CD4-positive, alpha-beta T cell treated with Interleukin-17A for 1 hour (primary cell): ENCODE measurements at regions not wholly inside any gene's neighbourhood (a gene's known extent, or its start where the extent isn't known, plus 50 kb on each side); places are given as distances from the start of the nearest gene placed in this dataset.

Experiments used
- DNase-seq: peaks from one replicate; pipeline ENCODE4 v3.0.0-alpha.2; 2020

DNA sequence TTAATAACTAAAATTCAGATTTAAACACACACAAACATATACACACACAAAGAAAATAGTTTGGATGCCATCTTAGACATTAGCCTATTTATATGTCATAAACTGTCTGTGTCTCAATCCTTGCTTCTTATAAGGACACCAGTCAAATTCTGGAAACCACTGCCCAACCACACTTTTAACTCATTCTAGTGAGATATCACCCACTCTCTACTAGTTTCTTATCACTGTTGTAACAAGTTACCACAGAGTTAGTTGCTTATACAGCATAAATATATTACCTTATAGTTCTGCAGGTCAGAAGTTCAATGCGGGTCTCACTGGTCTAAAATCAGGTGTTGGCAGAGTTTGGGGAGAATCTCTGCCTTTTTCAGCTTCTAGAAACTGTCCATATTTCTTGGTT, 239.1 kb downstream of the MTX2 start:
- DNase-seq = no peak

DNA sequence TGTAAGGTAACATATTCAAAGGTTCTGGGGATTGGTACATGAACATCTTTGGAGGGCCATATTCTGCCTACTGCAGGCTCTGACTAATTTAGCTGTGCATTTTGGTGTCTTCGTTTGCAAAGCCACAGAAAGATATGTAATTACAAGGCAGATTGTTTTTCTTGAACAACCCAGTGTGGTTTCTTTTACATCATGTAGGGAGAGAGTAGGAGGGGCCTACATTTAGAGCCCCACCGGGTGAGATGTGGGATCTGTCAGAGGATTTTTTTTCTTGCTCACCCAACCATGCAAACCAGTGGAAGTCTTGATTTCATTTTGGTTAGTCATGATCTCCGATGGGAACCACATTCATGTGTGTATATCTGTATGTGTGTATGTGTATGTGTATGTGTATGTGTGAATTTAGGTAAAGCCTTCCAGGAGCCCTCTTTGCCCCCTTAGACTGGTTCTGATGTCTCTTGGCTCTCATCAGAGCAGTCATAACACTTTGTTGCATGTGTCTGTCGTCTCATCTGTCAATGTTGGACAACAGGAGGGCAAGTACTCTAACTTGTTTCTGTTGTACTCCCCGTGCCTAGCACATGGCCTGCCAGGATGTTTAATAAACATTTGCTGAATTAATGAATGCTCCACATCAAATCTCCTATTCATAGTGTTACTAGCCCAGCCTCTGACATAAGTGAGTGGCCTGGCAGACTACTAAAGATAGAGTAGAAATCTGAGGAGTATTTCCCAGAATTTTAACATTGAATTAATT, 239.9 kb downstream of the MTX2 start:
- DNase-seq = no peak

DNA sequence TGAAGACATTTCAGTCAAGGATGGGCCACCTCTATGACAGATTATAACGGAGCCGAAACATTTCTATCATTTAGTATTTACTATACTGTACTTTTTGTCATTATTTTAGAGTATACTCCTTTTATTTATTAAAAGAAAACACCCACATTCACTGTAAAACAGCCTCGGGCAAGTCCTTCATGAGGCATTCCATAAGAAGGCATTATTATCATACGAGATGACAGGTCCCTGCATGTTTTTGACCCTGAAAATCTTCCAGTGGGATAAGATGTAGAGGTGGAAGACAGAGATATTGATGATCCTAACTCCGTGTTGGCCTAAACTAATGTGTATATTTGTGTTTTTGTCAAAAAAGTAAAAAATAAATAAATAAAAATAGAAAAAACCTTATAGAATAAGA, 245.0 kb downstream of the MTX2 start:
- DNase-seq = no peak

DNA sequence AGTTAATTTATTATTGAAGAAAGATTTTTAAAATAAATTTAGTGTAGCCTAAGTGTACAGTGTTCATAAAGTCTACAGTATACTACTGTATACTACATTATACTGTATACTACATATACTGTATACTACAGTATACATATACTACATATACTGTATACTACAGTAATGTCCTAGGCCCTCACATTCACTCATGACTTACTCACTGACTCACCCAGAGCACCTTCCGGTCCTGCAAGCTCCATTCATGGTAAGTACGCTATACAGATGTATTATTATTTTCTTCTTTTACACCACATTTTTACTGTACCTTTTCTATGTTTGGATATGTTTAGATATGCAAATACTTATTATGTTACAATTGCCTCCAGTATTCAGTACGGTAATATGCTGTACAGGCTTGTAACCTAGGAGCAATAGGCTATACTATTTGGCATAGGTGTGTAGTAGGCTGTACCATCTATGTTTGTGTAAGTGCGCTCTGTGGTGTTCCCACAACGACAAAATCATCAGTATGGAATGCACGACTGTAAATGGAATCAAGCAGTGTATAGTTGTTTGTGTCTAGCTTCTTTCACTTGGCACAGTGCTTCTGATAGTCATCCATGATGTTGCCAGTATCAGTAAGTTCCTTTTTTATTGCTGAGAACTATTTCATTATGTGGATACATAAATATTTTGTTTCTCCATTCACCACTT, 245.7 kb downstream of the MTX2 start:
- no peak for DNase-seq

DNA sequence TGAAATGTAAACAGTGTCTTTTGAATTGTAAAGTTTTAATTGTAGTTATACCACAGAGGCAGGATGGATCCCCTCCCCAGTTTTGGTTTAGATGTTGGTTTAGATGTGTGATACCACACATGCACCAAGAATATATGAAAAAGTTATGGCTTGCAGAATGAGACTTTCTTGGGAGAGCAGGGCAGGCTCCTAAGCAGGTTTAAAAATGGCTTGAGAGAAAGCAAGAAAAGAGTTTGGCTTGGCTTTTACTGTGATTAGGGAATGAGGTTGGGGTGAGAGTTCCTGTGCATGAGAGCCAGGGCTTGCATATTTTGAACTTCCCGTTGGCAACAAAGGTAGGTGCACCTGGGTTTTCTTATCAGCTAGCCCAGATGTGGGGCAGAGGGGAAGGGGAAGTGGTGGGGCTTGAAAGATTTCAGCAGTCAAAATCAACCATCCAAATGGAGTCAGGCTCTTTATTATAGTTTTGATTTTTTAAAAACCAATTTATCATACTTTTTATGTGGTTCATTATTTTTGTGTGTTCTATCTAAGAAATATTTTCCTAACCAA, 246.9 kb downstream of the MTX2 start:
- no peak for DNase-seq

DNA sequence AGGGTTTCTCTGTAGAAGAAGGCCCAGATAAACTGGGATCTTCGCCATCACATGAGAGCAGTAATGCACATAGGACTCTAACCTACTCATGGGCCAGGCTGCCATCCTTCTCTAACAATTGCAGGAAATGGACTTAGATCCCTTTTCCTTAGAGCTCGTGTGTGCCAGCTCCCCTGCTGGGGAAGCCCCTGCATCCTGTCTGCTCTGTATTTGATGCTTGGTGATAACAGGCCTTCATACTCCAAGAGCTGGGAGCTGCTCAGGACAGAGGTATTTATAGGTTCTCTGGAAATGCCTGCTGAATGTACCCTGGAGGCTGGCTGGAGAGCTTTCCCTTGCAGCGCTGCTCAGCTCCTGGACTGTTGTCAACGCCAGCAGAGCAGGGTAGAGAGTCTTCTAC, 249.6 kb downstream of the MTX2 start:
- DNase-seq = no peak

DNA sequence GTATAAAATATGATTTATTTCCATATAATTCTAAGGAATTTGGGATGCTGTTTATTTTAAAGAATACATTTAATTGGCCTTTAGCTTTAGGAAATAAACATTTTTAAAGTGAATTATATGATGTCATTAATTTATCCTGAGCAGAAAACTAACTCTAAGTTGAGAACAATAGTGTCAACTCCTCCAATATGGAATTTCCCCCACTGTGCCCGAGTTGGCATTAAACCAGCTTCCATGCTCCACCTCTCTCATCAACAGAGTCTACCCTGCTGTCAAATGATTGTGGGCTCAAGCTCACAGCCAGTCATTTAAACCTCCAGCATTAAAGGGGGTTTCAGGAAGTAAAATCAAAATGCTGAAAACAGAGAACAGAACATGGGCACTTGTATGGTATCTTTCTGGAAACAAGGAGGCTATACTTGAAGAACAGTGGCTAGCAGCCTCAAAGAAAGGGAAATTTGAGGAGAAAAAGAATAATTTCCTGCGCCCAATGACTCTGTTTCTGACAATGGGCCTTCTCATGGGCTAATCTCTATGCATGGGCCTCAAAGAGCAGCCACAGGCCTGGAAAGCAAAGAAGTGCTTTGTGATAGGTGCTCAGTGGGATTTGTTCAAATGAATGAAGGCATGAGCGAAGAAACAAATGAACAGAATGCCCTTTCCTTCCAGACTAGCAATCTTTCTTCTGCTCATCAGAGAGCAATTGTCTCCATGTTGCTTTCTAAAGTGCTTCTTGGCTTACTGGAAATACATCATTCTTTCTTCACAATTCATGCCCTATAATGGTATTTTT, 252.8 kb downstream of the MTX2 start:
- DNase-seq = no peak

DNA sequence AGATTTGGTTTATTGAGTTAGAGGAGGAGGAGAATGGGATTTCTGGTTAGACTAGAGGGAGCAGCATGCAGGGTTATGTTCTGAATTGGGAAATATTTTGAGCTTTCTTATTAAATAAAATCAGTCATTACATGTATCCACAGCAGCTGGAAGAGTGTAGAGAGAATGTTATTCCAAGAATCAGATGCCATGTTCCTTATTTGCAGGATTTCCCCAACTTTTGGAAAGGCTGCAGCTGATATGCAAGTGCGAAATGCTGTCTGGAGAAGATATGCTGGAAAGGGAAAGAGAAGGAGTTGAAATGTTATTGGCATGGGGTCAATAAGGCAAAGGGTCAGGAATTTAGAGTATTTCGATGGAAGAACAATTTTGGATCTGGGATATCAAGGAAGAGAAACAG, 255.8 kb downstream of the MTX2 start:
- DNase-seq = no peak

DNA sequence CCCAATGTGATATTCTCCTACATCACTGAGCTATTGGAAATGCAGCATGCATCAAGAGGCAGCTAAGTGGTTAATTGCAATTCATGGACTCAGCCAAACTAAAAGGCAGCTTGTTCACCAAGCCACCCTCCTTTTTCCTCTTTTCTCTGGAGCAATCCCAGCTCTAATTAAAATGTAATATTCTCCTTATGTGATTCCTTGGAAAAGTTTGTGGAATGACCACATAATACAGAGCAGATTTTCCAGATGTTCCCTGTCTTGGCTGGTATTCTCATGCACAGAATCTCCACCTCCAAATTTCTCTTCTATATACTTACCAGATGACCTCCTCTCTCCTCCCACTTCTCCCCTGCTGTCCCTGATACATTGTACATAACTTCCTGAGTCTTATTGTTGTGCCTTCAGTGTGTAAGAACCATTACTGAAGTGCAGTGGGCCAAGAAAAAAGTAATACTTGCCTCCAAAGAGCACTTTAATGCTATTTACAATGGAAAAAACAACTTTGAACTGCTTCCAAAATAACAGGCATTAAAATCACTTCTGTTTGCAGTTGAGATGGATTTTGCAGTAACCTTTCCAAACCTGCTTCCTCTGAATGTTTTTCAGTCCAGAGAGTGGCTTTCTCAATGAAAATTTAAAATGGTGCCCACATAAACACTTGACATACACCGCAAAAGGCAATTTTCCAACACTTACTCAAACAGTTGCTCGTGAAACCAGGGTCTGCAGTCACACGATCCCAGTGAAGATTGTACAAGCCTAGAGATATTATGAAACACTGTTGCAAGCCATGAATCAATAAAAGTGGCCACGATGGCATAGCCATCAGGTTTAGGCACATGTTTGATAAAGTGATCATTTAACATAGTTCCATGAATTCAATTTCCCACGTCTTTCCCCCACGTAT, 258.0 kb downstream of the MTX2 start:
- no peak for DNase-seq

DNA sequence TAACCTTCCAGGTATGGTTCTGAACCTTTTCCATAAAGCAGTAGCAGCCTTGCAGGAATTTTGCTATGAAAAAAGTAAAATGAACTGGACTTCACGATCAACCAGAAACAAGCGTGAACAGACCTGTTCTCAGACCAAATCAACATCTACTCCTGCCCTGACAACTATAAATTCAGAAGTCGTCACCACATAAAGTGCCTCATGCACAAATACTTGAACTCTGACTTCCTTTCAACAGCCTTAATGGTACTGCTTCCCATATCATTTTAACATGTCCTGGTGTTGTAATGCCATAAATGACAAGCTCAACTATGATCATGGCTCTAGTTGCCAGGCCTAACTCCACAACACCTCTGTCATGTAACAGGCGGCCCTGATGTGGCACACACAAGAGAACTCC, 262.4 kb downstream of the MTX2 start:
- DNase-seq = no peak

DNA sequence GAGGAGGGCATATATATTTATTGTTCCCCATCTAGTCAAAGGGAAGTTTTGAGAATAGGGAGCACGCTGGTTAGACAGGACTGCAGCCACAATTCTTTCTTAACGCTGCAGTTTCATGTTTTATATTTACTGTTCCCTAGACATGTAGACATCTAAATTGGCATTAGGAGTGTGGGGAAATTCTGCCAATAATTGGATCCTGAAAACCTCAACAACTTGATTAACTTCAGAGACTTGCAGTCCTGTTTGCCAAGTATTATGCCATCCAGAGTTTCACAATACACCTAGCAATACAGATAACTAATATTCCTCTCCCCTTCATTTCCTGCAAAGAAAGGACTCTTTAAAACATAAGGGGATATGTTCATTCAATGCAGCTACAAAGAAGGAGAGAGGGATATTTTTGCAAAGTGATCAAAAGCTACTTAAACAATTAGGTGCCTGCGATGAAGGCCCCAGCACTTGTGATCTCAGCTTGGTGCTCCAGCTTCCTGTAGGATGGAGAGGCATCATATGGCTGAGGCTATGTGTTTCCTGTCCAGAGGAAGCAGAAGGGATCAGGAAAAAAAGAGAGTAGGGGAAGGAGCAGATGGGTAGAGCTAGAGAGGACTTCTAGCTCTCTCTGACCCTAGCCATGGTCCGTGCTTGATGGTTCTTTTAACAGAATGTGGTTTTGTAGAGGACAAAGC, 264.4 kb downstream of the MTX2 start:
- DNase-seq = no peak

DNA sequence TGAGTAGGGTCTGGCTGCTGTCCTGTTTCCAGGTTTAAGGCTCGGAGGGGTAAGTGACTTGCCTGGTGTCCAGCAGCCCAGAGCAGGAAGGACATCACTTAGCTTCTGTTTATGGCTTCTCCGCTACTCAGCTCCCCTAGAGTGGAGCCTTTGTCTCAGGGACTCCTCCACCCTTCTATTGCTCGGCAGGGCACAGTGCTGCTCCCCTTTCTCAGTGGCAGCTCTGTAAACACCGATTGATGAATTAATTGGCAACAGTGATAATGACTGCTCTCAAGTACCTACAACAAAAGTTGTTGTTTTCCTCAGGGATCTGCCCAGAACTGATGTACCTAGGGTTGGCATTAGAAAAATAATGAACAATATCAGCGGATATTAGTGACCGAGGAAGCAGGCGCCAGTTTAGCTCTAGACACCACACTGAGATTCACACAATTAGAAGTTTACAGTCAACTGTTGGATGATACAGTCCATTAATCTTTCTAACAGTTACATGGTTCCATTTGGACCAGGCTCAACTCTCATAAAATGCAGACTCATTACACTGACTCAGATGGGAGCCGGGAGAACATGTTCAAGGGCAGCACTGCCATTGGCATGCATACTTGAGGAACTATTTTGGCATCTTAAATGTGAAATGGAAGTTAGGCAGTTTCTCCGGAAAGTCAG, 265.7 kb downstream of the MTX2 start:
- DNase-seq = no peak

DNA sequence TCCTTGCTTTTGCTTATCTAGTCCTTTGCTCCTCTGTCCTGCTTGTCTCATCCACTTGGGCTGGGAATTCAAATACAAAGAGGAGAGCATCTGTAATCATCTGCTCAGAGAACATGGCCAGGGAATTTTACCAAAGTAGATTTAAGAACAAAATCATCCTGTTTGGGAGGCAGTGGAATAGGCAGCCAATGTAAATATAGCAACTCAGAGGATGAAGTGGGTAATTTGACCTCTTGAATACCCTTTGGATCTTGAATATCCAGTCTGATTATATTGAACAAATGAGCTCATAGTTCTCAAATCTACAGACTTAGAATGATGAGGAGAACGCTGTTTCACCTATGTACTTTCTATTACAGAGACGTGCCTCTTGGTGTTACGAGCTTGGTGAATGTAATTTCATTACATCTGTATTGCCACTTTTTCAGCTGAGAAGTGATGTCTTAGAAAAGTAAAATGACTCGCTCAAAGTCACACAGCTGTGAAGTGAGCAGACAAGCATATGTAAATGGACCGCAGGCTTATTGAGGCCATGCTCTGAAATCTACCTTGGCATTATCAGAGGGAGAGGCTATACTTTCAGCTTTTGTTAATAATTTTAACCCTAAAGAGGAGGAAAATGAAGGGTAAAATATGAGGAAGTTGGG, 266.3 kb downstream of the MTX2 start:
- no peak for DNase-seq

DNA sequence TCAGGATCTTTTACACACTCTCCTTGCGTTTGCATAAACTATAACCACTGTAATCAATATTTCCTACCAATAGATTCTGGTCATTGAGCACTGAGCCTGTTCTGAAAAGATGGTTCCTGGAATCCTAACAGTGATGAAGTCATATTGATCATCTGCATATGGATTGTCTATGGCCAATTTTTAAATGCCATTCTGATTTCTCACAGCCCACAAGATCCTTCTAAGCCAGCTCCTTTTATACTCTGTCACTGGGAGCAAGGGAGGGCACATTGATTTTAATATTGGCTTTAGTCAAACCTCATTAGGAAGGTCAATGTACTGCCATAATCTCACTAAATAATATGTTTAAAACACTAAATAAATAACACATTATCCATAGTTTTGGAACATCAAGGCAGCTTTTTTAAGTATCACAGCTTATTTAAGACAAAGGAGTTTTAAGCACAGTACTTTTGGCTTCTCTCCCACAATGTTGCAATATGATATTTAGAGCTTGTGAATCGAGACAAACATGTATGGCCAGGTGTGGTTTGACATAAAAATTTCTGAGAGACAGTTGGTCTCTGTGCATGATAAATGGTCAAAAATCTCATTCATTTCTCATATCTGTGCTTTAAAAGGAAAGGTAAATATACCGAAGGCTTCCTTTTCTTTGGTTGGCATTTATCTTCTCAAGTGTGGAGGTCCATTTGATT, 267.3 kb downstream of the MTX2 start:
- DNase-seq = no peak

DNA sequence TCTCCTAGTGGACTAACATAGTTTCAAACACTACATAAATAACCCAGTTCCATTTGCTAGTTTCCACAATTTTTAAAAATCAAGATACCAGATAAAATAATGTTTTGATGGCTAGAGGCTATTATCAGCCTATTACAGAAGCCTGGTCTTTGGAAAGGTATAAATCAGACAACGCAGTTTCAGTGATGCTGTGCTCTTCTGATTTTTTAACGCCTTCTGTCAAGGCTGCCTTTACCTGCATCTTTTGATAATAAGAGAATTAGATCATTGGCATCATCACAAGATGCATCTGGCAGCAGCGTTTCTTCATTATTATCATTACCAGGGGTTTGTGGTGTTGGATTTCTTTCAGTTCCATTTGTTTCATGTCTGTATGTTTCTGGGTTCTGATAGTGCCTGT, 268.7 kb downstream of the MTX2 start:
- DNase-seq = no peak

DNA sequence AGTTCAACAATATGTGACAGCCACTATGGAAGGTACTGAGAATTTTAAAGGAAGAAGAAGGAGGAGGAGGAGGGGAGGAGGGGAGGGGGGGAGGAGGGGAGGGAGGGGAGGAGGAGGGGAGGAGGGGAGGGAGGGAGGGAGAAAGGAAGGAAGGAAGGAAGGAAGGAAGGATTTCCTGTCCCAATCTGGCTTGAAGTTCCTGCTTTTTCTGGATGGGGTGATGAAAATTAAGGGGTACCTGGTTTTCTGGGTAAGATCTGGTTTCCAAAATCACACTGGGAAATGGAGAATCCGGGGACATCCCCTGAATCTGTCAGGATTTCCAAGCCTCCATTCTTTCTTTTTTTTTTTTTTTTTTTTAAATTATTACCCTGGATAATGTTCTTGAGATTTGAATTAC, 271.8 kb downstream of the MTX2 start:
- DNase-seq = no peak

DNA sequence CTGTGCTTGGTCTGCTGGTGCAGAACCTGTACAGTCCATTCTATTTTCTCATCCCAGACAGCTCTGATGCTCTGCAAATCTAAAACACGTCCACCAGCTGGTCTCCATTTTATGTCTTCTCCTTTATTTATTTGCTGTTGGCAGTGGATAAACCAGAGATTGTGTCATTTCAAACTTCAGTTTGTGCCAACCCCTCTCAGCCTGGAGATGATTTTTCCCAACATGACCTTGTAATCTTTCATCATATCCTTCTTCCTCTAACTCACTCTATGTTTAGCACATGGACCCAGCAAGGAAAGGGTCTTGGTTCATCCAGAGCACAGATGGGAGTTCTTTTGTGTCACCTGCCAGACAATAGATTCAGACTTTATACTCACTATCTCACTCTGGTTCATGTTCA, 273.2 kb downstream of the MTX2 start:
- no peak for DNase-seq

DNA sequence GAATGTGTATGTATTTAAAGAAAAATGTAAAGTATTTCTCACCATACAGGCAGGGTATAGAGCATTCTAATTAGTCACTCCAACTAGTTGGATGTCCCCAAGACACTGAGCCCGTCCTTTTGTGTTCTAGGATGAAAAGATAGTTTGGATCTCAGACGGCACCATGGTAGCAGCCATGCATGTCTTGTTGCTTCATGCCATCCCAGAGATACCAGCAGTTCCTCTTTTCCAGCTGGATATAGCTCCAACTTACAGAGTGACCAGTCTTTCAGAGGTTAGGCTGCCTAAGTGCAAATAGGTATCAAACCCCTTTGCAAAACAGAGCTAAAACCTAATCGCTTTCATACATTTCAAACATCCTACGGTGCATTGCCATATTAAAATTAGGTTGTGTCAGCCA, 275.3 kb downstream of the MTX2 start:
- no peak for DNase-seq

DNA sequence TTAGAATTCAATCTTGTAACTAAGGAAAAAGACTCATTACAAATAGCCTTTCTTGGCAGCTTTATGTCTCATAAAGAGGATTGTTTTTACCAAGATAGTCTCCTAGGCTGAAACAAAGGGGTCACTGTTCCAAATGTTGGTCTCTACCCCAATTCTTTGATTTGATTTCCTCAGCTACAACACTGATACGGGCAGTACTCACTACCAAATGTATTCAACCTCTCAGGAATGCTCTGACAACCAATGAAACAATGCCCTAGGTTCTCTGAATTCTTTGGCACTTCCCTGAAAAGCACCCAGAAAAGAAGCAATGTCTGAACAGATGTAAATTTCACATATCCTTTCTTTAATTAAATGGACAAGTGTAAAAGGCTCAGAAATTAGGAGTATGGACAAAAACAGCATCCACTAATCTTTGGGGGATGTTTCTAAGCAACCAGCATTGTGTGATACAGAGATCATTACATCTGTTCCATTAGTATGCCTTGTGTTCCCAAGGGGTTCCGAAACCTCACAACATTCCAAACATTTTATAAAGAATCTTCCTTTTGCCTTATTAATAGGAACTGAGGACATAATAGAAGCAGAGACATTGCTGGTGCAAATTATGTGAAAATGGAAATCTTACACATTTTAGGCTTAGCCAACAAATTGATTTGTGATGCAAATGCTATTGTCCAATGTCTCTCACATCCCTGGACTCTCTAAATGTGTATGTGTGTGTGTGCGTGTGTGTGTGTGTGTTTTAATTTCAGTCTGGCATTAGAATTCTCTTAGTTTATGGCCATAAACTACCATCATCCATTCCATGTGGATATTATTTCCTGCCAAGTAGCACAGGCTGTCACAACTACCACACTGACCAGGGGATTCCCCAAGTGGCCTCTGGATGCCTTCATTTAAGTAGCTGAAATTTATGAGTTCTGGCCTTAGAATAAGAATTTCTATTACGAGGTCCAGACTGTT, 276.0 kb downstream of the MTX2 start:
- no peak for DNase-seq
